GM21786 (cell line): ENCODE measurements at regions not wholly inside any gene's neighbourhood (a gene's known extent, or its start where the extent isn't known, plus 50 kb on each side); places are given as distances from the start of the nearest gene placed in this dataset.
"Not testable (repeated sequence)": the region's sequence is repeated elsewhere in the genome, so short reads cannot be mapped to it uniquely, and the experiment has no call there.

Experiments used
- ATAC-seq: cut with Tn5 transposase; IDR thresholded peaks from one replicate; pipeline ENCODE4 v1.9.1; 2021; ENCODE audit not compliant: unreplicated experiment

DNA sequence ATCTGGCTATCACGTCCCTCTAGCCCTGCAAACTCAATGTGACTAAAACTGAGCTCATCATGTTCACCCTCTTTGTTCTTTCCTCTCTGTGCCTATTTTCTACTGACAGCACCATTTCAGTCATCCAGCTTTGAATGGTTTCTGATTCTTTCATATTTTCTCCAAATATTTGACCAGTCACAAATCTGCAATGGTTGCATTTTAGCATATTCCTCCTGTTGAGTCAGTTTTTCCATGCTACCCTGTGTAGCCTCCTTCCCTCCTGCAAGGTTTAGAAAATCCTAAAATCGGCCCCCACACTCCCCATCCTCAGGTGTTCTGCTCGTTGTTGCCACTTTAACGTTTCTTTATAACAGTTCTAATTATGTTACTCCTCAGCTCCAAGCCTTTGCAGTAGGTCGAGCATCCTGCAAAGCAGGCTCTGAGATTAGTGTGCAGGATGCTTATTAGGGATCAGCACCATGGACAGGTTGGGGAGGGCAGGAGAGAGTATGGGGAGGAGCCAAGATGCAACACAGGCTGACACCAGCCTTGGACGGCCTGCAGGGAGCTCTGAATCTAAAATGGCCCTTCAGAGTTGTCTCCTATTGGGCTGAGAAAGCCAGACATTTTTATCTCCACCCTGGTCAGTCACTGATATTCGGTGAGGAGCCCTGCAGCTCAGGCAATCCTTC, 531.0 kb upstream of the COBL start:
- no peak for ATAC-seq

DNA sequence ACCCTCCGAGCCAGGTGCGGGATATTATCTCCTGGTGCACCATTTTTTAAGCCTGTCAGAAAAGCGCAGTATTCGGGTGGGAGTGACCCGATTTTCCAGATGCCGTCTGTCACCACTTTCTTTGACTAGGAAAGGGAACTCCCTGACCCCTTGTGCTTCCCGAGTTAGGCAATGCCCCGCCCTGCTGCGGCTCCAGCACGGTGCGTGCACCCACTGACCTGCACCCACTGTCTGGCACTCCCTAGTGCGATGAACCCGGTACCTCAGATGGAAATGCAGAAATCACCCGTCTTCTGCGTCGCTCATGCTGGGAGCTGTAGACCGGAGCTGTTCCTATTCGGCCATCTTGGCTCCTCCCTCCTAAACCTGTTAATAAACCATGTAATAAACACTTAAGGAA, 522.5 kb upstream of the COBL start:
- ATAC-seq = not testable (repeated sequence)

DNA sequence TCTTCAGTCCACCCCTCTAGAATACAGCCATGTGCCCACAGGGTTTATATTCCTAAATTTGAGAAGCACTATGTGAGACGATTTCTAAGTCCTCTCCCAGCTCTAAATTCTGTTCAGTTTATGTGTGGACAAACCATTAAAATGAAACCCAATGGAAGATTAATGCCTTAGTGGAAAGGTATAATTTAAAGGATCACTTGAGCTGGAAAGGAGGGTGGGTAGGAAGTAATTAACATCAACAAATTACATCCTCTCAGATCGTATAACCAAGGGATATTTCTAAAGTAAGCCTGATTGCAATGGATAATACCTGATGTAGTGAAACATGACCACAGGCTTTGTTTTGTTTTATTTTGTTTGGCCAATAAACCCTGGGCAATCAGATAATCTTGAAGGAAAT, 511.0 kb upstream of the COBL start:
- ATAC-seq = no peak

DNA sequence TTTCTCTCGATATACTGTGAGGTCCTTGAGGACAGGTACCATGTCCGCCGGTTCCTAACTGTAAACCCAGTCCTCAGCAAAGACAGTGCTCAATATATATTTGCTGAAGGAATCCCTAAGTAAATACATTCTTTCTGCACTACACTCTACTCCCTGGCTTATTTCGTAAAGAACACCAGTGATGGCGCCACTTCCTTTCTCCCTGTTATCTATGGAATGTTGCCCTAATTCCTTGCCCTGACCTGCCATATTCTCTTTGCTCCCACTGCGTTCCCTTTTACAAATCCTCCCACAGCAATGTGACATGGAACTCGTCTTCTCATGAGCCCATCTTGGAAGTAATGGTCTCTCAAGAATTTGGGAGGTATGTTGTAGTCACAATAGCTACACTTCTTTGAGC, 507.4 kb upstream of the COBL start:
- ATAC-seq = no peak

DNA sequence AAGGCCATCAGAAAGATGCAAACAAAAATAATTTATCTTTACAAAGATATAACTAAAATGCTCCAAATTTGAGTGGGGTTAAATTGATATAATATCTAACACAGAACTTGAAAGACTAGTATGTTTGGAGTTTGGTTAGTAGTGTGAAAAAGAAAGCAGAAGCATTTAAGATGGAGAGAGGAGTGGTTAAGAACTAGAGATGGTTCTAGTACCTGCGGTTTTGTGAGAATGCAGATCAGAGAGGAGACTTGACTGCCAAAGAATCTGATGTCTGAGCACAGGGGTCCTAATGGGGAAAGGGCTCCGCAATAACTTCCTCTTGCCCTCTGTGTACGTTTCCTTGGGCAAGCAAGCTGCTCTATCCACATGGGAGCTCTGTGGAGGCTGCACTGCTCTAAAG, 506.8 kb upstream of the COBL start:
- no peak for ATAC-seq

DNA sequence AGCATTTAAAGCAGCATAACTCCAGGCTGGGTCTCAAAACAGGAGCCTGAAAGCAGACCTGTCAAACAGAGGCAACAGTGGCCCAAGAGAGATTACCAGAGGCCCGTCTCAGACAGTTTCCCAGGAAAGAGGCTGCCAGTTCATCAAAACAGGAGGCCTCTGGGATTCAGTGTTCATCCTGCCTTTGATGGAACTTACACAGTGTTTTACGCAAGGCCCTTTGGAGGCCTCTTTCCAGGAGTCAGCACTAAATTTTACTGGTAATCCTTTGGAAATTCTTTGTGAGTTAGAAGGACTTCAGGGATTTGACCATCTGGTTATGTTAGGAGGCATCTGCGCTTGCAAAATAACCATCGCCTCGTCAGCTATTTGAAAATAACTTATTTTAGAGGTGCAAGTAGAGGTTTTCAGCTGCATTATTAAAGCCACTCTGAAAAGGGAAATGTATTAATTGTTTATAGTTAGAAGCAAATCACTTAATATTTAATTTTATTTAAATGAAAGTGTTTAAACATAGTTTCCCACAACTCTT, 501.2 kb upstream of the COBL start:
- ATAC-seq = no peak

DNA sequence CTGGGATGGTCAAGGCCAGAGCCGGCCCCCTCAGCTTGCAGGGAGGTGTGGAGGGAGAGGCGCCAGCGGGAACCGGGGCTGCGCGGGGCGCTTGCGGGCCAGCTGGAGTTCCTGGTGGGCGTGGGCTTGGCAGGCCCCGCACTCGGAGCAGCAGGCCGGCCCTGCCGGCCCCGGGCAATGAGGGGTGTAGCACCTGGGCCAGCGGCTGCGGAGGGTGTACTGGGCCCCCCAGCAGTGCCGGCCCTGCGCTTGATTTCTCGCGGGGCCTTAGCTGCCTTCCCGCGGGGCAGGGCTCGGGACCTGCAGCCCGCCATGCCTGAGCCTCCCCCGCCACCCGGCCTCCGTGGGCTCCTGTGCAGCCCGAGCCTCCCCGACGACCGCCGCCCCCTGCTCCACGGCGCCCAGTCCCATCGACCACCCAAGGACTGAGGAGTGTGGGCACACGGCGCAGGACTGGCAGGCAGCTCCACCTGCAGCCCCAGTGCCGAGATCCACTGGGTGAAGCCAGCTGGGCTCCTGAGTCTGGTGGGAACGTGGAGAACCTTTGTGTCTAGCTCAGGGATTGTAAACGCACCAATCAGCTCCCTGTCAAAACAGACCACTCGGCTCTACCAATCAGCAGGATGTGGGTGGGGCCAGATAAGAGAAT, 489.3 kb upstream of the COBL start:
- ATAC-seq = not testable (repeated sequence)

DNA sequence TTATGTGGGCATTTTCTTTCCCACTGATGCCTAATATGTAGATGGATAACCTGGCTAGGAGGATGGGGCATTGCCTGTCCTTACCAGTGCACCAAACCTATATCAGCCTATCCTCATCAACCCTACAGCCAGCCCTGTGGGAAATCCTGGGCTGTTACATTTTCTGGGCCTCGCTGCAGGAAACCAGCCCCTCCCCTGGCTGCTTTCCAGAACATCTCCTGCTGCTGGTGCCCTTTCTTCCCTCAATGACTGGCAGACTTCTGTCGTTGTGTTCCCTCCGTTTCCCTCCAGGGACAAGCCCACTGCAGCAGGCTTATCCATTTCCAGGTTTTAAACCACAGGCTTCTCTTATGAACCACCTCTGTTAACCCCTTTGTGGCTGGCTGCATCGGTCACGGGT, 486.1 kb upstream of the COBL start:
- no peak for ATAC-seq

DNA sequence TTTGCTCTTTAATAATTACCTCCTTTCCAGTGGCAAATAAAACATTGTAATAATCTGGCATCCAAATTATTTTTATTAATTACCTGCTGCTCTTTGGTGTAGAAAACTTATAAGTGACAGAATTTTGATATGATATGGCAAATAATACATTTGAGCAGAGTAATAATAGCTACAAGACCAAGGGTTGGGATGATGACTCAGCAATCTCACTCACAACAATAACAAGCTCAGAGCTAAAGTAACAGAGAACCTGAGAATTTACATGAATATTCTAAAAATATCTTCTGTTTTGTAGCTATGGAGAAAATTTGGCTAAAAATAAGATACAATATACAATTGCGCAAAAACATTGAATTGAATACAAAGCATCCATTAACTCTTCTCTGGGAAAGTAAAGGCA, 480.8 kb upstream of the COBL start:
- ATAC-seq = no peak

DNA sequence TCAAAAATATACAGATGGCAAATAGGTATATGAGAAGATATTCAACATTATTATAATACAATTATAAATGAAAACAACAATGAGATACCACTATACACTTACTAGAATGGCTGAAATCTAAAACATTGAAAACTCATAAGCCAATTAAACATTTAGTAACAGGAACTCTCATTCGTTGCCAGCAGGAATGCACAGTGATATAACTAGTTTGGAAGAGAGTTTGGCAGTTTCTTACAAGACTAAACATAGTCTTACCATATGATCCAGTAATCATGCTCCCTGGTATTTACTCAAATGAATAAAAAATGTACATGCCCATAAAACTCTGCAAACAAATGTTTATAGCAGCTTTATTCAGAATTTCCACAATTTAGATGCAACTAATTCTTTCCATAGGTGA, 476.2 kb upstream of the COBL start:
- ATAC-seq = no peak

DNA sequence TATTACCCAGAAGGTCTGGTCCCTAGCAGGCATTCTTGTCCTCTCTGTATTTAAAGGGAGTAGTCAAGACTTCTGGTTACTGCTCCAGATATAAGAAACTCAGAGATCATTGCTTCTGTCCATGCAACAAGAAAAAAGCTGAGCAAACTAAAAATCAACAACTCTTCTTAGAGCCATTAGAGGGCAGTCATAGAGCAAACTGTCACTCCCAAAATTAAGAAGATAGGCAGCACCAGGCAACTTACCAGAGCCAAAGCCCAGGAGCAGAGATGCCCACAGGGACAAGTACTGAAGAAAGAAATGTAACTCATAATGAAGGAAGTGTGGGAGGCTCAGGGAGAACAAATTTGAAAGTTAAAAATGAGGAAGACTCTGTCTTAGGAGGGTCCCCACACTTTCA, 472.9 kb upstream of the COBL start:
- no peak for ATAC-seq

DNA sequence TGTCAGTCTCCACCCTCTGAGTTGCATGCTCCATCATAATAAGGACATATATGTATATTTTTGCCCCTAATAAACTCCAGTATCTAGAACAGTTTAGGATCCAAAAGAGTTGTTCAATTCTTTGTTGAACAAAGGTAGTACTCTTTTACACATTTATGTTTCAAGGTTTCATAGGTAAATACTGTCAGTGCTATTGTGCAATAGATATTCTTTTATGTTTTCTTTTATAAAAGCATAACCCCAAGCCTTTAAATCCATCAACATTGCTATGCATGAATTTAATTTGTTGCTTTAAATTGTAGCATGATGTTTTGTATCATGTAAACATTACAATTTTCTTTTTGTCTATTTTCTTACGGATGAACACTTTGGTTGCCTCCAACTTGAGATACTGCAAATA, 469.7 kb upstream of the COBL start:
- ATAC-seq = no peak

DNA sequence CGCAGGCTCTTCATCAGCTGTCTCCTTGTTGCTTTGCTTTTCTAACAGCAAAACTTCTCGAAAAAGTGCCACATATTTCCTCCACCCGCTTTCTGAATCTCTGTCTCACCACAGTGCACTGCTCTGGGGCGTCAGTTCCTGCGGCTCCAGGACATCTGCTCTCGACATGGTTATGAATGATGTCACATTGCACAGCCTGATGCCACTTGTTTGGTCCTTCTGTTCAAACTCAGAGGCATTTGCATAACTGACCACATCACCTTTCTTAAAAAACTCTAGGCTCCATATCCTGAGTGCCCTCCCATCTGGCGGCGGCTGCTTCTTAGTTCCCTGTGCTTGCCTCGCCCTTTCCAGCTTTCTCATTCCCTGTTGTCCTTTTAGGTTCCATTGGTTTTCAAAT, 469.3 kb upstream of the COBL start:
- no peak for ATAC-seq

DNA sequence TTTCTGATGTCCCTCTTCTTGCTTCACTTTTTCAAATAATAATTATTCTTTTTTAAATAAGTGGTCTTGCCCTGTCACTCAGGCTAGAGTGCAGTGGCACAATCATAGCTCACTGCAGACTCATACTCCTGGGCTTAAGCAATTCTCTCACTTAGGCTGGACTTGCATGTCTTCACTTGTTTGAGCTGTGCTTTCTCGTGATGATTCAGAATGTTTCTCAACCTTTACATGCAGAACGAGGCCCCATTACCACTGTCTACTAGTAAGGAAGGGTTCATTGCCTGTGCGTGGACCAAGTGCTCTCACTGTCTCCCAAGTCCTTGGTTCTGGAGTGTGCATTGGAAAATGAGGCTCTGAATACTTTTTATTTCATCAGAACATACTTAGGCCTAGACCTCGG, 468.6 kb upstream of the COBL start:
- no peak for ATAC-seq

DNA sequence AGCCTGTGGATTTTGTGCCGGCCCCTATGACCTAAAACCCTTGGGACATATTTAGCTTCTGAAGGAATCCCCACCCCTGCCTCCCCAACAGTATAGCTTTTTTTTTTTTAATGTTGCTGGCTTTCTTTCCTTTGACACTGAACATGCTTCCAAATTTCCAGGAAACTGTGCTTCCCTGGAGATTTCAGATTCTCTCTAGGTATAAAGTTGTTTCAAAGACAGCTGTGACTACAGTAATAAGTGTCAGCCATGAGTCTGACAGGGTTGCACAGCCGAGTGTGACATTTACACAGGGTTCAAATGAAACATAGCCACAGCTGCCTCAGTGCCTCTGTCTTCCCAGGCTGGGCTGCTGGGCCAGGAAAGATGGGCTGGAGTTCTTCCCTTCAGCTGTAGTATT, 466.6 kb upstream of the COBL start:
- no peak for ATAC-seq

DNA sequence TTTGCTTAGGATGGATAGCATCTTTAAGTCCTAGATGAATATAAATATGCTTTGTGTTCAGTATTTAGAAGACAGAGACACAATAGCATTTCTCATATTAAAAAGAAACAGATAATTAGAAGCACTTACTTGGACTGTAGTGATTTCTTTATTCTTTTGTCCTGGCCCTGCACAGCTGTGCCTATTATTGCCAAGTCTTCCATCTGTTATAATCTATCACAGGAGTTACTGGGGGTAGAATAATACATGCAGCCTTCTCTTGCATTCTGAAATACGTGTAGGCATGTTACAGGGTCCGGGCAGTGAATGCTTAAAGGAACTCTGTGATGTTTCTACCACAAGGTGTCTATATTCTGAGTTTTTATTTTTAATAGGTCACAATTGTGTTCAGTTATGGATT, 461.5 kb upstream of the COBL start:
- no peak for ATAC-seq

DNA sequence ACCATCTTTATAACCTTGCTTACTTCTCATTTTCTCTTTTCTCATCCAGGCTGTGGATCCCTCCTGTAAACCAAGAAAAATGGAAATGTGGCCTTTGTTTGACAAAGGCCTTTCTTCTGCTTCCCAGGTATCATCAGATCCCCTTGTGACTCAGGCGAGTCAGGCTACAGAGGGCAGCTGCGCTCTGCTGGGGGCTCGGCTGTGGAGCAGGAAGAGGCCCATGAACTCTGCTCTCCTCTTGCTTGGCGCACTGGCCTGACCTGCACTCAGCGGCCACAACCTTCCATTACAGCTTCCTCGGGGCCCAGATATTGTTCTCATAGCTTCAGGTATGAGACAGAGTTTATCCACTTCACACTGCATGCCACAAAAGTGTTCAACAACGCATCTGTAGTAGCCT, 457.6 kb upstream of the COBL start:
- no peak for ATAC-seq

DNA sequence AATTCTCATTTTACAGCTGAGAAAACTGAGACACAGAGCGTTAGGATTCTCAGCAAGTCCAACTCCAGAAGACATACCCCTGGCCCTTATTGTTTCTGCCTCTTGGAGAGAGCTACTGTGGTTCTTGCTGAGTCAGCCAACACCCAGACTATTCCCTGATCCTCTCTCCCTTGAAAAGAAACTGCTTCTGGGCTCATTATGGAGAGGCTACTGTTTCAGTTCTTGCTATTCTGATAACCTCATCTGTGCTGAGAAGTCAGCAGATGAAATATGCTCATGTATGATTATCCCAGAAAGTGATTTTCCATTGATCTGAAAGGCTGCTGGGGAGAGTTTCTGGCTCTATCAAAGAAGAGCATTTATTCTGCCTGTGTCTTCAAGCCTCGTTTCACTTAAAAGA, 455.6 kb upstream of the COBL start:
- no peak for ATAC-seq

DNA sequence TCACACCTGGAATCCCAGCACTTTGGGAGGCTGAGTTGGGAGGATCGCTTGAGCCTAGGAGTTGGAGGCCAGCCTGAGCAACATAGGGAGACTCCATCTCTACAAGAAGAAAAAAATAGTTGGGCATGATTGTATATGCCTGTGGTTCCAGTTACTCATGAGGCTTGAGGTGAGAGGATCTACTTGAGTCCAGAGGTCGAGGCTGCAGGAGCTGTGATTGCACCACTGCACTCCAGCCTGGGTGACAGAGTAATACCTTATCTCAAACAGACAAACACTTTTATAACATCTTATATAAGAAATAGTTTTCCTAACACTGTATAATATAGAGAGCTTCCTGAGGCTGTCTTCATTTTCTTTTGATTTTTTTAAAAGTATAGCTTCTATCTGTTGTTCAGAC, 448.4 kb upstream of the COBL start:
- no peak for ATAC-seq

DNA sequence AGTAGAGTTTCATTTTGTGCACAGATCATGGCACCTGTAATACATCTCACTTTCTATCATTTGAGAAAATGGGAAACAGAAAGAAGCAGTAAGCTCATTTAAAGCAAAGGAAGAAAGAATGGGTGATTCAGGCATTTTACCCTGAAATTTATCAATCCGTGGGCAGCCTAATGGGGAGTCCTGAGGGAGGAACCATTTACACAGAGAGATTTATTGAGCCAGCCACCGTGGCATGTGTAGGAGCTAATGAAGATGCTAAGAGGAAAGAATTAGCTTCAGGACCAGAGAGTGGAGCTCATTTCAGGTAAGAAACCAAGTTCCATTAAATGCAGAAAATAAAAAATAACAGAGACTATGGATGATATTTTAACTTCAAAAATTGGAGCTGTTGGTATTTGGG, 443.4 kb upstream of the COBL start:
- no peak for ATAC-seq

DNA sequence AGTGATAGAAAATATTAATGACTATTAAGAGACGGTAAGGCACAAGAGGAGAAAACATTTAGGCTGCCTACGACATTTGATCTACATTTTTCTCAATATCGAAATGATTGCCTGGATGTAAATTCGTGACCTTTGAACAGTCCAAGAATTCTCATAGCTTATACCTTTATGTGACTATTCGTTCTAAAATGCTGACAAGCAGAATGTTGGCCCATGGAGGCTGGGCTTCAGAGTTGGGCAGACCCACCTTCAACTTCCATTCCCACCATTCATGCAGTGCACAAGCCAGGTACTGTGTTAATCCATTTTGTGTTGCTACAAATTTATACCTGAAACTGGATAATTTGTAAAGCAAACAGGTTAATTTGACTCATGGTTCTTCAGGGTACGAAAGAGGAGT, 441.4 kb upstream of the COBL start:
- no peak for ATAC-seq

DNA sequence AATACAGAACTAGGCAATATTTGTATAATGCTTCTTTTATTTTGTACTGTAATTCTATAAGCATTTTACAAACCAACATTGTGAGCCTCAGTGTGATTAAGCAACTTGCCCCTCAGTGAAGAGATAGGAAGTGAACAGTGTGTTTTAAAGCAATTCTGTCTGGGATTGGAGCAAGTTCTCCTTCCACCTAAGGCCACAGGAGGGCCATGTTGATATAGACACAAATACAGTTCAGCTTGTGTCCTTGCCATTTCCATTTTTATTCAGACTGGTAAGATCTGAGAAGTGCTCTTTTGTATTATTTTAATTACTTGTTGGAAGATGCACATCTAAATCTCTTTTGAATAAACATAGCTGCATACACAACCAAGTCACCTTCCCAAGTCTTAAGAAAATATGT, 416.3 kb upstream of the COBL start:
- ATAC-seq = no peak

DNA sequence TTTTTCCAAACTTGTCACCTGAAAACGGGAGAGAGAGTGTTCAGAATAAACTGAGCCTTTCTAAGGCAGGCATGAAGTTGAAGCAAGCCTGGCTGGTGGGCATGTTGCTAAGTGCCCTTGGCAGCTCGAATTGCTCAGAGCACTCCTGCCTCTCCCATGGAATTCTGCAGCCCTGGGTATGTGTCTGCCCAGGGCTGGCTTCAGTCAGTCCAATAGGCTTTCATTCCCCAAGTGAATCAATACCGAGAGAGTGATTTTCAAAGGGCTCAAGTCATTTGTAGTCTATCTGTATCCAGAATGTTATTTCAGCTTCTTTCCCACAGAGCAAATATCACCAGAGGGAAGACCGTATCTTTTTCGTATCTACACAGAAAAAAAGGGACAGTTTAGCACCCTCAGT, 415.5 kb upstream of the COBL start:
- no peak for ATAC-seq
